ENCODE measurements at regions not wholly inside any gene's neighbourhood (a gene's known extent, or its start where the extent isn't known, plus 50 kb on each side); places are given as distances from the start of the nearest gene placed in this dataset.

- no peak for TF ChIP-seq POLR2A (IDR thresholded peaks at IDR 0.05; ENCODE audit: borderline replicate concordance, extremely low read depth, insufficient read depth, insufficient read length)
- no peak for TF ChIP-seq CTCF (IDR thresholded peaks at IDR 0.05 in 2 of 3, conservative IDR thresholded peaks at IDR 0.05 in 1 of 3; ENCODE audit: borderline replicate concordance in 1 of 3, insufficient read depth in 1 of 3, low read depth in 2 of 3, low read length in 2 of 3)
- TF ChIP-seq ZBTB33 (IDR thresholded peaks at IDR 0.05; ENCODE audit: extremely low read depth, insufficient replicate concordance, low read length): no peak
- TF ChIP-seq JUND (IDR thresholded peaks at IDR 0.05): no peak
- TF ChIP-seq REST (IDR thresholded peaks at IDR 0.05; ENCODE audit: low read depth): no peak
- no peak for TF ChIP-seq ZNF274 (IDR thresholded peaks at IDR 0.05; ENCODE audit: low read depth, low read length)
- no peak for TF ChIP-seq POLR2AphosphoS5 (IDR thresholded peaks at IDR 0.05; ENCODE audit: low read depth, low read length)
- no peak for TF ChIP-seq CEBPB (IDR thresholded peaks at IDR 0.05; ENCODE audit: low read depth)
- no peak for TF ChIP-seq MAX (IDR thresholded peaks at IDR 0.05)
- TF ChIP-seq EZH2phosphoT487 (IDR thresholded peaks at IDR 0.05; ENCODE audit: borderline replicate concordance): no peak
- TF ChIP-seq YY1 (IDR thresholded peaks at IDR 0.05; ENCODE audit: extremely low read depth, insufficient replicate concordance, low read depth, low read length): no peak
These were observed 79.8 kb upstream of the TRDN start for GRCh38 chr6:123716506-123716905.

Measured in HCT116 (cell line).